ENCODE measurements at regions not wholly inside any gene's neighbourhood (a gene's known extent, or its start where the extent isn't known, plus 50 kb on each side); places are given as distances from the start of the nearest gene placed in this dataset.
"Not testable (repeated sequence)": the region's sequence is repeated elsewhere in the genome, so short reads cannot be mapped to it uniquely, and the experiment has no call there.

DNA sequence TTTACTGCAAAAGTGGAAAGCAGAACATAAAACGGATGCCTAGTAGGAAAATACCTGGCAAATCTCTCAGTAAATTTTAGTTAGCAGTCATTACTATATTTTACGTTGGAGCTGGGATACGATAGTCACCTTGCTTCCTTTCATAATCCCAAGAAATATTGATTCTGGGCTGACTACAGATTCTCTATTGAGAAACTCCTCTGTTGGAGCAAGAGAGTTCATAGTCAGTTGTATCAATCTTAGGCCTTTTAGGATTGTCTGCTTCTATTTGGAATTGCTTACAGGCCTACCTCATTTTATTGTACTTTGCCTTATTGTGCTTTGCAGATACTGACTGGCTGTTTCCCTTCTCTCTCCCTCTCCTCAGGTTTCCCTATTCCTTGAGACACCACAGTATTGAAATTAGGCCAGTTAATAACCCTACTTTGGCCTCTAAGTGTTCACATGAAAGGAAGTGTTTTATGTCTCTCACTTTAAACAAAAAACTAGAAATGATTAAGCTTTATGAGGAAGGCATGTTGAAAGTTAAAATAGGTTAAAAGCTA is 233.7 kb upstream of the TARS1 start:
- ATAC-seq (no peak), DNase-seq (no peak)
- Mint-ChIP-seq H3K36me3 (no peaks in the 10 kb centered on the region), H3K4me1 (no peaks in the 10 kb centered on the region), H3K27ac (no peak overlapping the region), H3K9me3 (peaks cover 2 to 6% of the 10 kb centered on the region in 2 donors), H3K4me3 (no peak overlapping the region), H3K27me3 (ENCODE audit: low read depth in 2 of 2) (no peaks in the 10 kb centered on the region)
- no peak overlapping the region for H3K27ac ChIP-seq (ENCODE audit: low read length)
- H3K36me3 ChIP-seq (ENCODE audit: control insufficient read depth, insufficient read depth, low read length) = no peaks in the 10 kb centered on the region
- H3K9me3 ChIP-seq (ENCODE audit: control insufficient read depth, insufficient read depth, low read length) = no peaks in the 10 kb centered on the region
- TF ChIP-seq, protein P1, sequence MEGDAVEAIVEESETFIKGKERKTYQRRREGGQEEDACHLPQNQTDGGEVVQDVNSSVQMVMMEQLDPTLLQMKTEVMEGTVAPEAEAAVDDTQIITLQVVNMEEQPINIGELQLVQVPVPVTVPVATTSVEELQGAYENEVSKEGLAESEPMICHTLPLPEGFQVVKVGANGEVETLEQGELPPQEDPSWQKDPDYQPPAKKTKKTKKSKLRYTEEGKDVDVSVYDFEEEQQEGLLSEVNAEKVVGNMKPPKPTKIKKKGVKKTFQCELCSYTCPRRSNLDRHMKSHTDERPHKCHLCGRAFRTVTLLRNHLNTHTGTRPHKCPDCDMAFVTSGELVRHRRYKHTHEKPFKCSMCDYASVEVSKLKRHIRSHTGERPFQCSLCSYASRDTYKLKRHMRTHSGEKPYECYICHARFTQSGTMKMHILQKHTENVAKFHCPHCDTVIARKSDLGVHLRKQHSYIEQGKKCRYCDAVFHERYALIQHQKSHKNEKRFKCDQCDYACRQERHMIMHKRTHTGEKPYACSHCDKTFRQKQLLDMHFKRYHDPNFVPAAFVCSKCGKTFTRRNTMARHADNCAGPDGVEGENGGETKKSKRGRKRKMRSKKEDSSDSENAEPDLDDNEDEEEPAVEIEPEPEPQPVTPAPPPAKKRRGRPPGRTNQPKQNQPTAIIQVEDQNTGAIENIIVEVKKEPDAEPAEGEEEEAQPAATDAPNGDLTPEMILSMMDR (IDR thresholded peaks at IDR 0.05) = no peak
- no peaks in the 10 kb centered on the region for H3K4me1 ChIP-seq (ENCODE audit: control insufficient read depth, insufficient read depth, low read length)
- no peaks in the 10 kb centered on the region for H3K27me3 ChIP-seq (ENCODE audit: control insufficient read depth, insufficient read depth, low read length)
- no peak overlapping the region for H3K4me3 ChIP-seq (ENCODE audit: low read length)
- intact Hi-C loops (cut with micrococcal nuclease) = no loop called here
- 89% methylated on average over 3 of the region's 3 CpGs for WGBS (ENCODE audit: insufficient coverage)

DNA sequence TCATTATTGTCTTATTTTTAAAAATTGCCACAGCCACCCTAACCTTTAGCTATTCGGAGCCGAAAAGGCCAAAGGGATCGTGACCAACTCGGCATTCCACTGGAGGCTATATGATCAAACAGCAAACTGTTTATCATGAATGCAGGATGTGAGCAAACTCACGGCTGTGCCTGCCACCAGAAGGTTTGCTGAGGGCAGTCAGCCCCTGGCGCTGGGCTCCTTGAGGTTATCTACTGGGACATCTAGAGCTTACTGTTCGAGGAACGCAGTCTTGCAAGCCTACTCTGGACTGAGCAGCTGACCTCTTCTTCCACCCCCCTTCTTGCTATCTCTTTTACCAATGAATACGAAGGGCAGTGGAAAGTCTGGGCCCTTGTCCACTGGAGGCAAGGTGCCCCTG is 231.5 kb upstream of the TARS1 start:
- Mint-ChIP-seq H3K4me3 (no peak overlapping the region), H3K27ac (no peak overlapping the region), H3K27me3 (ENCODE audit: low read depth in 2 of 2) (no peaks in the 10 kb centered on the region), H3K9me3 (peaks cover 4 to 12% of the 10 kb centered on the region in 2 donors), H3K36me3 (peaks cover 6% of the 10 kb centered on the region), H3K4me1 (no peaks in the 10 kb centered on the region)
- Histone ChIP-seq H3K27ac (ENCODE audit: low read length) (no peak overlapping the region), H3K27me3 (ENCODE audit: control insufficient read depth, insufficient read depth, low read length) (no peaks in the 10 kb centered on the region), H3K36me3 (ENCODE audit: control insufficient read depth, insufficient read depth, low read length) (no peaks in the 10 kb centered on the region), H3K4me1 (ENCODE audit: control insufficient read depth, insufficient read depth, low read length) (no peaks in the 10 kb centered on the region), H3K9me3 (ENCODE audit: control insufficient read depth, insufficient read depth, low read length) (no peaks in the 10 kb centered on the region), H3K4me3 (ENCODE audit: low read length) (no peak overlapping the region)
- TF ChIP-seq, protein P1 (IDR thresholded peaks at IDR 0.05) = no peak
- intact Hi-C loops (cut with micrococcal nuclease) = no loop called here
- DNase-seq (no peak), ATAC-seq (no peak)
- 84% methylated on average over 9 of the region's 9 CpGs for WGBS (ENCODE audit: insufficient coverage)

DNA sequence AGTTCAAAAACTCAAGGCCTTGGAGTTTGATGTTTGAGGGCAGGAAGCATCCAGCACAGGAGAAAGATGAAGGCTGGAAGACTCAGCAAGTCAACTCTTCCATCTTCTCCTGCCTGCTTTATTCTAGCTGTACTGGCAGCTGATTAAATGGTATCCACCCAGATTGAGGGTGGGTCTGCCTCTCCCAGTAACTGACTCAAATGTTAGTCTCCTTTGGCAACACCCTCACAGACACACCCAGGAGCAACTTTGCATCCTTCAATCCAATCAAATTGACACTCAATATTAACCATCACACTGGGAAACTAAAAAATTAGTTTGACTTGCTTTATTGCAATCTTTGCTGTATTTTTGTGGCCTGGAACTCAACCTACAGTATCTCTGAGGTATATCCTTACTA is 230.5 kb upstream of the TARS1 start:
- H3K27ac Mint-ChIP-seq; H3K27ac ChIP-seq (ENCODE audit: low read length); H3K4me1 ChIP-seq (ENCODE audit: control insufficient read depth, insufficient read depth, low read length); H3K27me3 Mint-ChIP-seq (ENCODE audit: low read depth in 2 of 2); H3K36me3 Mint-ChIP-seq; ATAC-seq; H3K36me3 ChIP-seq (ENCODE audit: control insufficient read depth, insufficient read depth, low read length); H3K9me3 ChIP-seq (ENCODE audit: control insufficient read depth, insufficient read depth, low read length); H3K4me3 ChIP-seq (ENCODE audit: low read length); DNase-seq; H3K4me3 Mint-ChIP-seq; H3K4me1 Mint-ChIP-seq; H3K27me3 ChIP-seq (ENCODE audit: control insufficient read depth, insufficient read depth, low read length); intact Hi-C loops (cut with micrococcal nuclease): not testable (repeated sequence)
- H3K9me3 Mint-ChIP-seq = peaks cover 4 to 12% of the 10 kb centered on the region in 2 donors

DNA sequence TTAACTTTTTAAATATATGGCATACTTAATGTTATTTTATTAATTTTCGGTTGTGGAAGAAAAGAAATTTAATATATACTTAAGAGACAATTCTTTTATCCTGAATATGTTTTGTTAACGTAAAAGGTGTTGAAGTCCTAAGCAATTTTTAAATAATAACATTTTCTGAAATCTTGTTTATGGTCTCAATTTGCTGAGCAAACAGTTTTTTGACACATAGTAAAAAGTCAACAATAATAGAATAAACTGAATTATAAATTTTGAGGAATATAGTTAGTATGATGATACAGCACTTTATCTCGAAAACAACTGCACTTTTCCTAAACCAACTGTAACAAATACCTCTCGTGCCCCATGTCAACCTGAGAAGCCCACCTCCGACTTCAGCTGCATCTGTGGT is 229.8 kb upstream of the TARS1 start:
- no peaks in the 10 kb centered on the region for H3K27me3 Mint-ChIP-seq (ENCODE audit: low read depth in 2 of 2)
- TF ChIP-seq, protein P1 (IDR thresholded peaks at IDR 0.05) = no peak
- no peak overlapping the region for H3K4me3 Mint-ChIP-seq
- peaks cover 4 to 12% of the 10 kb centered on the region in 2 donors for H3K9me3 Mint-ChIP-seq
- no peaks in the 10 kb centered on the region for H3K9me3 ChIP-seq (ENCODE audit: control insufficient read depth, insufficient read depth, low read length)
- 87% methylated on average over 3 of the region's 5 CpGs for WGBS (ENCODE audit: insufficient coverage)
- no peaks in the 10 kb centered on the region for H3K36me3 ChIP-seq (ENCODE audit: control insufficient read depth, insufficient read depth, low read length)
- no peak overlapping the region for H3K27ac ChIP-seq (ENCODE audit: low read length)
- no peak overlapping the region for H3K4me3 ChIP-seq (ENCODE audit: low read length)
- no peak overlapping the region for H3K27ac Mint-ChIP-seq
- H3K36me3 Mint-ChIP-seq = peaks cover 8% of the 10 kb centered on the region
- ATAC-seq = no peak
- DNase-seq = no peak
- no peaks in the 10 kb centered on the region for H3K4me1 ChIP-seq (ENCODE audit: control insufficient read depth, insufficient read depth, low read length)
- intact Hi-C loops (cut with micrococcal nuclease) = no loop called here
- H3K27me3 ChIP-seq (ENCODE audit: control insufficient read depth, insufficient read depth, low read length) = no peaks in the 10 kb centered on the region
- H3K4me1 Mint-ChIP-seq = no peaks in the 10 kb centered on the region

All from natural killer cell (primary cell).